ENCODE measurements at regions not wholly inside any gene's neighbourhood (a gene's known extent, or its start where the extent isn't known, plus 50 kb on each side); places are given as distances from the start of the nearest gene placed in this dataset.

- TF ChIP-seq, protein P1, sequence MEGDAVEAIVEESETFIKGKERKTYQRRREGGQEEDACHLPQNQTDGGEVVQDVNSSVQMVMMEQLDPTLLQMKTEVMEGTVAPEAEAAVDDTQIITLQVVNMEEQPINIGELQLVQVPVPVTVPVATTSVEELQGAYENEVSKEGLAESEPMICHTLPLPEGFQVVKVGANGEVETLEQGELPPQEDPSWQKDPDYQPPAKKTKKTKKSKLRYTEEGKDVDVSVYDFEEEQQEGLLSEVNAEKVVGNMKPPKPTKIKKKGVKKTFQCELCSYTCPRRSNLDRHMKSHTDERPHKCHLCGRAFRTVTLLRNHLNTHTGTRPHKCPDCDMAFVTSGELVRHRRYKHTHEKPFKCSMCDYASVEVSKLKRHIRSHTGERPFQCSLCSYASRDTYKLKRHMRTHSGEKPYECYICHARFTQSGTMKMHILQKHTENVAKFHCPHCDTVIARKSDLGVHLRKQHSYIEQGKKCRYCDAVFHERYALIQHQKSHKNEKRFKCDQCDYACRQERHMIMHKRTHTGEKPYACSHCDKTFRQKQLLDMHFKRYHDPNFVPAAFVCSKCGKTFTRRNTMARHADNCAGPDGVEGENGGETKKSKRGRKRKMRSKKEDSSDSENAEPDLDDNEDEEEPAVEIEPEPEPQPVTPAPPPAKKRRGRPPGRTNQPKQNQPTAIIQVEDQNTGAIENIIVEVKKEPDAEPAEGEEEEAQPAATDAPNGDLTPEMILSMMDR (IDR thresholded peaks at IDR 0.05): no peak
- TF ChIP-seq POLR2A (IDR thresholded peaks at IDR 0.05): no peak
- TF ChIP-seq POLR2AphosphoS5 (IDR thresholded peaks at IDR 0.05): no peak
These were observed 400.3 kb downstream of the ARHGEF28 start for GRCh38 chr5:74026310-74026709.
